GM06990 (cell line): ENCODE measurements at regions not wholly inside any gene's neighbourhood (a gene's known extent, or its start where the extent isn't known, plus 50 kb on each side); places are given as distances from the start of the nearest gene placed in this dataset.

Experiments used
- DNase-seq: peaks from one replicate; pipeline ENCODE4 v3.0.0-alpha.2; 2011; ENCODE audit not compliant: insufficient read length; ENCODE audit errors: extremely low read depth
- H3K27me3 ChIP-seq: replicated peaks from 2 replicates; pipeline ENCODE4 v1.6.0; 2011; ENCODE audit warnings: low read length; ENCODE audit not compliant: control insufficient read depth, insufficient read depth
- H3K36me3 ChIP-seq: 2 replicates; pipeline ENCODE4 v1.5.1; 2011; ENCODE audit warnings: low read length; ENCODE audit not compliant: control insufficient read depth, insufficient read depth
- H3K4me3 ChIP-seq: replicated peaks from 2 replicates; pipeline ENCODE4 v1.5.1; 2011; ENCODE audit warnings: low read depth, mild to moderate bottlenecking, control low read depth, low read length
- TF ChIP-seq, protein P1 (sequence below): IDR thresholded peaks from 2 replicates; pipeline ENCODE4 v1.5.1; 2011; ENCODE audit warnings: low read length, control low read depth, mild to moderate bottlenecking, inconsistent platforms; ENCODE audit not compliant: insufficient read depth, poor library complexity, severe bottlenecking

DNA sequence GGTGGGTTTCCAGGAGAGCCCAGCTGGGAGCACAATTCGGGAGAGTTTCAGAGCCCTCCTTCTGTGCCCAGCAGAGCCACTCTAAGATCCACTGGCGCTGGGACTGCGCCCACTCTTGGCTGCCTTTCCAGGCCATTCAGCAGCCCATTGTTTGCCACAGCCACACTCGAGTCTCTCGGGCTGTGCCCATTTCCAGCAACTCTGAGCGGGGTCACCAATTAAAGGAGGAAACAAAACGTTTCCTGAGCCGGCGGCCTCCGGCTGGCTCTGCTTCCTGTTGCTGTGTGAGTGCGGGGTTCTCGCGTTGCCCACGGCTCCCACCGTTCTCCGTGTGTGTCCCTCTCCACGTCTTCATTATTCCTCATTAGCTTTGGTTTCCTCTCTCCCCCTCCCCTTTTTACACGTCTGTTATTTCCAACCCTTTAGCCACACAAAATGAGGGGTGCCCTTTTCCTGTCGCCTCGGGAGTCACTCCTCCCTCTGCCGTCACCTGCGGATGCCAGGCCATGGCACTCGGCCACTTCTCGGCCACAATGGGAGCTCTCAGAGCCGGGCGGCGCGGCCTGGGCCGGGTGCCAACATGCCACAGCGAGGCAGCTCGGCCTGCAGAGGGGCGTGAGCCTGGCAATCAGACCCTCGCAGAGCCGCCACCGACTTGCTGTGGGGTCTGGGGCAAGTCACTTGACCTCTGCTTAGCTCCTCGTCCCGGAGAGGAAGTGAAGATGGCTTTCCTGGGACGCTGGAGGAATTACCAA lies 94.3 kb upstream of the NKX2-2 start:
- TF ChIP-seq, protein P1, sequence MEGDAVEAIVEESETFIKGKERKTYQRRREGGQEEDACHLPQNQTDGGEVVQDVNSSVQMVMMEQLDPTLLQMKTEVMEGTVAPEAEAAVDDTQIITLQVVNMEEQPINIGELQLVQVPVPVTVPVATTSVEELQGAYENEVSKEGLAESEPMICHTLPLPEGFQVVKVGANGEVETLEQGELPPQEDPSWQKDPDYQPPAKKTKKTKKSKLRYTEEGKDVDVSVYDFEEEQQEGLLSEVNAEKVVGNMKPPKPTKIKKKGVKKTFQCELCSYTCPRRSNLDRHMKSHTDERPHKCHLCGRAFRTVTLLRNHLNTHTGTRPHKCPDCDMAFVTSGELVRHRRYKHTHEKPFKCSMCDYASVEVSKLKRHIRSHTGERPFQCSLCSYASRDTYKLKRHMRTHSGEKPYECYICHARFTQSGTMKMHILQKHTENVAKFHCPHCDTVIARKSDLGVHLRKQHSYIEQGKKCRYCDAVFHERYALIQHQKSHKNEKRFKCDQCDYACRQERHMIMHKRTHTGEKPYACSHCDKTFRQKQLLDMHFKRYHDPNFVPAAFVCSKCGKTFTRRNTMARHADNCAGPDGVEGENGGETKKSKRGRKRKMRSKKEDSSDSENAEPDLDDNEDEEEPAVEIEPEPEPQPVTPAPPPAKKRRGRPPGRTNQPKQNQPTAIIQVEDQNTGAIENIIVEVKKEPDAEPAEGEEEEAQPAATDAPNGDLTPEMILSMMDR = no peak
- H3K36me3 ChIP-seq = no peaks in the 10 kb centered on the region
- no peaks in the 10 kb centered on the region; the same call in 1 of the 2 replicates for H3K27me3 ChIP-seq
- H3K4me3 ChIP-seq = no peak overlapping the region
- DNase-seq = no peak

DNA sequence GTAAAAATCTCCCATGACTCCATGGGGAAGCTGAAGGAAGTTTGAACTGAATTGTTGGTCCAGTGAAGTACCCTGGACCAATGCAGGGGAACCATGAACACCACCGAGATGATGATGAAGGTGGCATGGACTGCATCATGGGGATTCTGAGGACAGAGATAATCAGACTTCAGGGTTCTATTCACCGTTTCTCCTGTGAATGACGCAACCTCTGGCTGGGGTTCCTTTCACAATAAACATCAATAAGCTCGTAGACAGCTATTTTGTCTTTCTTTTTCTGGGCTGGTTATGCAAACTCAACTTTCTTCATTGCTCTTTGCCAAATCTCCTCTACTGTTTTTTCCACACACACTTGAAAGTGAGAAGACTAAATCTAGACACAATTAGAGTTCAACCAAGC lies 87.9 kb upstream of the NKX2-2 start:
- Histone ChIP-seq H3K27me3 (no peaks in the 10 kb centered on the region; the same call in 1 of the 2 replicates), H3K36me3 (no peaks in the 10 kb centered on the region), H3K4me3 (no peak overlapping the region)
- DNase-seq = no peak
- TF ChIP-seq, protein P1 = no peak

DNA sequence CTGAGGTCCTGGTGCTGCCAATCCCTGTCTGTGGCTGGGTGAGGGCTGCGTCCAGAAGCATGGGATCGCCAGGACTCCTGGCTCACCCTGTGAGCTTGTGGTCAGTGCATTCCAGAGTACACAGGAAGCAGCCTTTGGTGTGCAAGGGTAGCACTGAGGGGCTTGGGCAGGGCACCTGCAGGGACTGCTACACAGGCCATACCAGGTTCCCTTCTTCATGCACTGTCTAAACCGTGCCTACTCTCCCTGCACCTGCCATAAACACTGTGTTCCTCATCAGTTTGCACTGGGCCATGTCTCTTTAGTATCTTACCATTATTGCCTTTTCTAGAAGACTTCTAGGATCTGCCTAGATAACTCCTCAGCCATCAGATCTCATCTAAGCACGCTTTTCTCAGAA lies 72.8 kb upstream of the NKX2-2 start:
- TF ChIP-seq, protein P1 = no peak
- no peak for DNase-seq
- Histone ChIP-seq H3K36me3 (no peaks in the 10 kb centered on the region), H3K27me3 (no peaks in the 10 kb centered on the region; the same call in 1 of the 2 replicates), H3K4me3 (no peak overlapping the region)

DNA sequence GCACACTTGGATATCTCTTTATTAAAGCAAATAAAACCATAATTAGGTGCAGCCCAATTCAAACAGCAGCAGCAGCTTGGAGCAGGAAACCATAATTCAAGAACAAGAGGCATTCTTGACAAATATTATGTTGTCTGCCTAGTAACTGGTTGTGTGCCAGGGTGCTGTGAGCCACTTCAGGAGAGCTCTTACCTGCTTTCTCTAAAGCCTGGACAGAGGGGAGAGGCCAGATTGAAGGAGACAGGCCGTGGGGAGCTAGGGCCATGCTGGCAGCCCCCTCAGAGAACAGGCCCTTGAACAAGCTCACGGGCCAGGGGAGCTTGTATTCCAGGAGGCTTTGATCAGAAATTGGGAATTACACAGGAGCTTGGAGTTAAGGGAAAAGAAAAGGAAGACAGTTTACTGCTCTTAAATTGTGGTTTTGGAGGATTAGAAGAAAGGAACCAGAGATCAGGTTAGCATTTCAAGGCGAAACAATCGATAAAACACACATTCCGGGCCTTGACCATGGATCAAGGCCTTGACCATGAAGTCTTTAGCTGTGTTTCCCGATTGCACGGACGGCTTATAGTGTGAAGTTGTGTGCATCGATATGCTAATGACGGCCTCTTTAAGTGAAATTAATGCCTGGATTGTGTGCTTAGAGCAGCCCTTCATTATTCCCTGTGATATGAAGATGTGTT lies 69.8 kb upstream of the NKX2-2 start:
- Histone ChIP-seq H3K36me3 (no peaks in the 10 kb centered on the region), H3K4me3 (no peak overlapping the region), H3K27me3 (no peaks in the 10 kb centered on the region; the same call in none of the 2 replicates)
- TF ChIP-seq, protein P1 = no peak
- DNase-seq = no peak

DNA sequence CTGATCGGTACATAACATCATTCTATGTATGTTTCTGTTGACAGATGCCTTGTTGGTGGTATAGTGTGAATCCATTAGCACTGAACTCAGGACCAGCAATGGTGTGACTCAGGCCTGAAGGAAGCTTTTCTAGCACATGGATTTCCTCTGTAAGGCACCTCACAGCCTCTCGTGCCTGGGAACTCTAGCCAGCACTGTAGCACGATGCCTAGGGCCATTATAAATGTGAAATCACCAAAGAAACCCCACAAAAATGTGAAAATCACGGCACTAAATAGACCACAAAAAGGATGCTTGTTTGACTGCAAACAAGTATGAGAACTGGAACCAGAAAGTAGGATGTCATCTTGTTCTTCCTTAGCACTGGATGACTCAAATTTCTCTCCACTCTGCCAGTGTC lies 63.7 kb upstream of the NKX2-2 start:
- H3K36me3 ChIP-seq = no peaks in the 10 kb centered on the region
- H3K27me3 ChIP-seq = peaks cover 1% of the 10 kb centered on the region; the same call in 1 of the 2 replicates
- no peak for DNase-seq
- no peak overlapping the region for H3K4me3 ChIP-seq
- TF ChIP-seq, protein P1 = no peak
